GM04504 (cell line): ENCODE measurements at regions not wholly inside any gene's neighbourhood (a gene's known extent, or its start where the extent isn't known, plus 50 kb on each side); places are given as distances from the start of the nearest gene placed in this dataset.

Experiments
- DNase-seq: peaks from one replicate; pipeline ENCODE4 v3.0.0-alpha.2; 2012; ENCODE audit warnings: low read depth

GRCh38 chrX:63884821-63885790, 100.1 kb upstream of the ARHGEF9 start:
- DNase-seq, result no peak

GRCh38 chrX:63869506-63869905, 84.5 kb upstream of the ARHGEF9 start:
- DNase-seq, result no peak

GRCh38 chrX:63855896-63856295, 70.9 kb upstream of the ARHGEF9 start:
- peak; percentile 16 for DNase-seq

GRCh38 chrX:63835361-63835760, 50.3 kb upstream of the ARHGEF9 start:
- no peak for DNase-seq
